Omental fat pad (tissue), 3 donors: ENCODE measurements at regions not wholly inside any gene's neighbourhood (a gene's known extent, or its start where the extent isn't known, plus 50 kb on each side); places are given as distances from the start of the nearest gene placed in this dataset.

Experiments used
- ATAC-seq: fragments of 150-250 bp; one replicate; pipeline ENCODE4 v1.9.1; 2016; ENCODE audit warnings: mild to moderate bottlenecking, moderate library complexity; ENCODE audit not compliant: low FRiP score
- DNase-seq: peaks from one replicate; pipeline ENCODE4 v3.0.0-alpha.2; 2019; ENCODE audit warnings: low spot score
- TF ChIP-seq, protein P1 (sequence below), 3 donors: fragments of 450-650 bp; IDR thresholded peaks; one replicate each; pipeline ENCODE4 v1.5.1; 2016 to 2017; ENCODE audit warnings: antibody characterized with exemption in 3 of 3, mild to moderate bottlenecking in 3 of 3, moderate library complexity in 2 of 3

- ATAC-seq (peak; percentile 62), DNase-seq (peak; percentile 22)
- TF ChIP-seq, protein P1, sequence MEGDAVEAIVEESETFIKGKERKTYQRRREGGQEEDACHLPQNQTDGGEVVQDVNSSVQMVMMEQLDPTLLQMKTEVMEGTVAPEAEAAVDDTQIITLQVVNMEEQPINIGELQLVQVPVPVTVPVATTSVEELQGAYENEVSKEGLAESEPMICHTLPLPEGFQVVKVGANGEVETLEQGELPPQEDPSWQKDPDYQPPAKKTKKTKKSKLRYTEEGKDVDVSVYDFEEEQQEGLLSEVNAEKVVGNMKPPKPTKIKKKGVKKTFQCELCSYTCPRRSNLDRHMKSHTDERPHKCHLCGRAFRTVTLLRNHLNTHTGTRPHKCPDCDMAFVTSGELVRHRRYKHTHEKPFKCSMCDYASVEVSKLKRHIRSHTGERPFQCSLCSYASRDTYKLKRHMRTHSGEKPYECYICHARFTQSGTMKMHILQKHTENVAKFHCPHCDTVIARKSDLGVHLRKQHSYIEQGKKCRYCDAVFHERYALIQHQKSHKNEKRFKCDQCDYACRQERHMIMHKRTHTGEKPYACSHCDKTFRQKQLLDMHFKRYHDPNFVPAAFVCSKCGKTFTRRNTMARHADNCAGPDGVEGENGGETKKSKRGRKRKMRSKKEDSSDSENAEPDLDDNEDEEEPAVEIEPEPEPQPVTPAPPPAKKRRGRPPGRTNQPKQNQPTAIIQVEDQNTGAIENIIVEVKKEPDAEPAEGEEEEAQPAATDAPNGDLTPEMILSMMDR (IDR thresholded peaks at IDR 0.05) = no peak
Measured at GRCh38 chr2:118185210-118186109, 97.2 kb downstream of the INSIG2 start.

DNA sequence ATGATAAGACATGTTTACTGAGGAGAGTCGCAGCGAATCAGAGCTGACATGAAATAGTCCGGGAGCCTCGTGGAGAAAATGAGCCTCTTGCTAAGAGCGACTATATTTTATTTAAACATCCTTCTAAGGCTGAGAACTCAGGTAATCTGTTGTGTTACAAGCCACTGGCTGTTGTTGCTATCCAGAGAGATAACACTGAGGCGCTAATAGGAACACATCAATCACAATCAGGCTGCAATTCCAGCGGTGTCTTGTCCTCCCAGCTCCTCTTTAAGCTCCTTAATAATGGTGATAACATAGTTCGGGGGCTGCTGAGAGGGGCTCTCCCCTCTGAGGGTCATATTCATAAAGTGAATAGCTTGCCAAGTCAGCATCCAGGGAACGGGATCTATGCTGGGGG, 95.1 kb downstream of the INSIG2 start:
- ATAC-seq (no peak), DNase-seq (no peak)
- TF ChIP-seq, protein P1 (IDR thresholded peaks at IDR 0.05) = no peak

DNA sequence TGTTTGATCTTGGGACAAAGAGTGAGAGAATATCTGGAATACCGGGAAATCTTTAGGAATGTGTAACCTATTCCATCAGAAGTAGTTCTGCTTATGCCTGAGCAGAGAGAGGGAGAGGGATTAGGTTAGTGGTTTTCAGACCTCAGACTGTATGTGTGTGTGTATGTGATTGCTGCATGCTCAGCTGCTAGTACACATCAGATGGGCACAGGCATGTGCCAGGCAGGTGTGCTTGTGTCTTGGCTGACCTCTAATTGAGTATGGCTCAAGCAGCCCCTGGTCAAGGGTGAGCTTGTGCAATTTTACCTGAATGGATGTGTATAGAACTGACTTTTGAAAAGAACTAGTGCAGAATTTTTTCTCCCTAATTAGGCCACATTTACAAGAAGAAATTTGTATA, 91.2 kb downstream of the INSIG2 start:
- TF ChIP-seq, protein P1 (IDR thresholded peaks at IDR 0.05) = no peak
- ATAC-seq (no peak), DNase-seq (no peak)

GRCh38 chr2:118177884-118178283, 89.6 kb downstream of the INSIG2 start:
- ATAC-seq = no peak

GRCh38 chr2:118177318-118177717, 89.0 kb downstream of the INSIG2 start:
- ATAC-seq = no peak
- DNase-seq = no peak
- TF ChIP-seq, protein P1 (IDR thresholded peaks at IDR 0.05) = no peak

More at GRCh38 chr2:118177884-118178283, 89.6 kb downstream of the INSIG2 start:
- TF ChIP-seq, protein P1 (IDR thresholded peaks at IDR 0.05) = no peak
- no peak for DNase-seq

- TF ChIP-seq, protein P1 (IDR thresholded peaks at IDR 0.05) = no peak
- DNase-seq (no peak), ATAC-seq (no peak)
Measured at GRCh38 chr2:118176601-118177000, 88.3 kb downstream of the INSIG2 start.

DNA sequence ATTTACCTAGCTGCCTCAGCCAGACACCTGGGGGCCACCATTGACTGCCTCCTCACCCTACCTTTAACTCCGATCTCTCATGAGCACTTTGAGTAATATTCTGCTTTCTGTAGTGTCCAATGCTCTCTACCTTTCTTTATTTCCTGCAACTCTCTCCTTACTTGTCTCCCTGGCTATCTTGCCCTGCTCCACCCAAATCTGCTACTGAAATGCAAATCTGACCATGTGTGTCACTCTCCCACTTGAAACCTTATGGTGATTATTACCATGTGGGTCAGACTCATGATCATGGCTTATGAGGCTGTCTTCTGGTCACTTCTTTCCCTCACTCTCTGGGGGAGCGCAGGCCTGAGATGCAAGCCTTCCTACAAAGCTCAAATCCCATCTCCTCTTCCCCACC, 83.3 kb downstream of the INSIG2 start:
- TF ChIP-seq, protein P1 (IDR thresholded peaks at IDR 0.05) = no peak
- ATAC-seq = no peak
- DNase-seq = no peak
